Right ventricle myocardium superior (tissue), 1 donor: ENCODE measurements at regions not wholly inside any gene's neighbourhood (a gene's known extent, or its start where the extent isn't known, plus 50 kb on each side); places are given as distances from the start of the nearest gene placed in this dataset.

Source experiments
- ATAC-seq: fragments of 200-7000 bp; cut with Tn5 transposase; one replicate; pipeline ENCODE4 v1.9.1; 2020; ENCODE audit warnings: mild to moderate bottlenecking; ENCODE audit not compliant: poor library complexity
- DNase-seq: peaks from one replicate; pipeline ENCODE4 v3.0.0-alpha.2; 2020
- intact Hi-C: fragments of 100-400 bp; cut with DNase I; formaldehyde crosslinking; loops from one replicate; pipeline ENCODE4 v1.11.2; 2022
- donor health status: DM: no; HTN: yes; CAD: no; lungs with severe emphysema.

GRCh38 chr1:189349607-189350006 lies 1128.1 kb downstream of the BRINP3 start:
- intact Hi-C loops = no loop called here
- DNase-seq (no peak), ATAC-seq (no peak)

GRCh38 chr1:189350983-189351616 lies 1126.6 kb downstream of the BRINP3 start:
- ATAC-seq (no peak), DNase-seq (no peak)
- intact Hi-C loops = no loop called here

GRCh38 chr1:189351960-189352359 lies 1125.7 kb downstream of the BRINP3 start:
- no peak for DNase-seq
- no peak for ATAC-seq
- intact Hi-C loops = no loop called here

GRCh38 chr1:189356206-189356605 lies 1121.5 kb downstream of the BRINP3 start:
- intact Hi-C loops = no loop called here
- DNase-seq = no peak
- no peak for ATAC-seq

- ATAC-seq (no peak), DNase-seq (no peak)
- intact Hi-C loops = no loop called here
Observed at GRCh38 chr1:189357317-189357716, 1120.3 kb downstream of the BRINP3 start.

GRCh38 chr1:189369612-189370011 lies 1108.1 kb downstream of the BRINP3 start:
- ATAC-seq = no peak
- intact Hi-C loops = no loop called here
- DNase-seq = no peak

GRCh38 chr1:189374816-189375215 lies 1102.8 kb downstream of the BRINP3 start:
- intact Hi-C loops = no loop called here
- DNase-seq = no peak
- ATAC-seq = no peak

GRCh38 chr1:189405419-189405818 lies 1072.2 kb downstream of the BRINP3 start:
- ATAC-seq (no peak), DNase-seq (no peak)
- intact Hi-C loops = no loop called here

- ATAC-seq = no peak
- no peak for DNase-seq
- intact Hi-C loops = no loop called here
Observed at GRCh38 chr1:189409774-189410173, 1067.9 kb downstream of the BRINP3 start.

GRCh38 chr1:189424746-189425331 lies 1052.8 kb downstream of the BRINP3 start:
- DNase-seq (no peak), ATAC-seq (no peak)
- intact Hi-C loops = no loop called here

- DNase-seq = no peak
- intact Hi-C loops = no loop called here
- no peak for ATAC-seq
Observed at GRCh38 chr1:189429610-189430009, 1048.1 kb downstream of the BRINP3 start.

- DNase-seq = no peak
- intact Hi-C loops = no loop called here
- ATAC-seq = no peak
Observed at GRCh38 chr1:189431447-189431846, 1046.2 kb downstream of the BRINP3 start.

GRCh38 chr1:189432753-189433152 lies 1044.9 kb downstream of the BRINP3 start:
- DNase-seq (no peak), ATAC-seq (no peak)
- intact Hi-C loops = no loop called here

- intact Hi-C loops = no loop called here
- DNase-seq (no peak), ATAC-seq (no peak)
Observed at GRCh38 chr1:189434461-189434860, 1043.2 kb downstream of the BRINP3 start.

GRCh38 chr1:189435398-189435797 lies 1042.3 kb downstream of the BRINP3 start:
- intact Hi-C loops = no loop called here
- DNase-seq (no peak), ATAC-seq (no peak)

GRCh38 chr1:189438808-189439207 lies 1038.9 kb downstream of the BRINP3 start:
- intact Hi-C loops = no loop called here
- ATAC-seq (no peak), DNase-seq (no peak)

- DNase-seq = no peak
- ATAC-seq = no peak
- intact Hi-C loops = no loop called here
Observed at GRCh38 chr1:189463166-189463565, 1014.5 kb downstream of the BRINP3 start.

- no peak for ATAC-seq
- no peak for DNase-seq
- intact Hi-C loops = no loop called here
Observed at GRCh38 chr1:189496768-189497167, 980.9 kb downstream of the BRINP3 start.

- intact Hi-C loops = no loop called here
- DNase-seq = no peak
- ATAC-seq = no peak
Observed at GRCh38 chr1:189499736-189500135, 977.9 kb downstream of the BRINP3 start.

- ATAC-seq (no peak), DNase-seq (no peak)
- intact Hi-C loops = no loop called here
Observed at GRCh38 chr1:189500778-189501177, 976.9 kb downstream of the BRINP3 start.

- ATAC-seq (no peak), DNase-seq (no peak)
- intact Hi-C loops = no loop called here
Observed at GRCh38 chr1:189510827-189511226, 966.8 kb downstream of the BRINP3 start.
